ENCODE measurements at regions not wholly inside any gene's neighbourhood (a gene's known extent, or its start where the extent isn't known, plus 50 kb on each side); places are given as distances from the start of the nearest gene placed in this dataset.

DNA sequence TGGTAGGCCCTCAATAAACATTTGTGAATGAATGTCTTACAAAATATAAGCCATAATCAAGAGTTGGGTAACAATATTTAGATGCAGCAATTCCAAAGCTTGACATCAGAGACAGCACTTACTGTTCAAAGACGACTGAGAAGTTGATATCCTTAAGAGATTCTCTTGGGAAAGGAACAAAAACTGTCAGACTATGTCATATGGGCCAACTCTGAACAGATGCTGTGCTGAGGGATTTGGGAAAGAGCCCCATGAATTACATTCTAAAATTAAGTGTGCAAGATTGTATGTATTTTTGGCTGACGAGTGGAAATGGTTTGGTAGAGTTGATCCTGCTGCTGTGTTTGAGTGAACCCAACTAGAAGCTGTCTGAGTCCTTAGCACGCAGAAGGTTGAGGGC is 250.7 kb upstream of the LINC00305 start:
- FAIRE-seq, result no peak
- H3K27ac ChIP-seq (ENCODE audit: low read depth in 2 of 2, low read length in 2 of 2), result no peak overlapping the region
- H3K36me3 ChIP-seq (ENCODE audit: control insufficient read depth in 2 of 3, insufficient read depth in 3 of 3, low read length in 3 of 3), result no peaks in the 10 kb centered on the region
- TF ChIP-seq, protein P1, sequence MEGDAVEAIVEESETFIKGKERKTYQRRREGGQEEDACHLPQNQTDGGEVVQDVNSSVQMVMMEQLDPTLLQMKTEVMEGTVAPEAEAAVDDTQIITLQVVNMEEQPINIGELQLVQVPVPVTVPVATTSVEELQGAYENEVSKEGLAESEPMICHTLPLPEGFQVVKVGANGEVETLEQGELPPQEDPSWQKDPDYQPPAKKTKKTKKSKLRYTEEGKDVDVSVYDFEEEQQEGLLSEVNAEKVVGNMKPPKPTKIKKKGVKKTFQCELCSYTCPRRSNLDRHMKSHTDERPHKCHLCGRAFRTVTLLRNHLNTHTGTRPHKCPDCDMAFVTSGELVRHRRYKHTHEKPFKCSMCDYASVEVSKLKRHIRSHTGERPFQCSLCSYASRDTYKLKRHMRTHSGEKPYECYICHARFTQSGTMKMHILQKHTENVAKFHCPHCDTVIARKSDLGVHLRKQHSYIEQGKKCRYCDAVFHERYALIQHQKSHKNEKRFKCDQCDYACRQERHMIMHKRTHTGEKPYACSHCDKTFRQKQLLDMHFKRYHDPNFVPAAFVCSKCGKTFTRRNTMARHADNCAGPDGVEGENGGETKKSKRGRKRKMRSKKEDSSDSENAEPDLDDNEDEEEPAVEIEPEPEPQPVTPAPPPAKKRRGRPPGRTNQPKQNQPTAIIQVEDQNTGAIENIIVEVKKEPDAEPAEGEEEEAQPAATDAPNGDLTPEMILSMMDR (IDR thresholded peaks at IDR 0.05; ENCODE audit: borderline replicate concordance, extremely low read depth, insufficient read depth), result no peak
- H3K4me1 ChIP-seq (ENCODE audit: control insufficient read depth in 2 of 3, insufficient read depth in 2 of 3, low read depth in 1 of 3, low read length in 3 of 3), result no peaks in the 10 kb centered on the region
- no peaks in the 10 kb centered on the region for H3K27me3 ChIP-seq (ENCODE audit: control insufficient read depth, insufficient read depth, low read length)
- no peak for DNase-seq
- intact Hi-C loops (cut with DNase I), result no loop called here
- no peaks in the 10 kb centered on the region for H3K9me3 ChIP-seq (ENCODE audit: control insufficient read depth in 2 of 3, insufficient read depth in 1 of 3, low read length in 3 of 3)
- no peak overlapping the region for H3K9ac ChIP-seq (ENCODE audit: low read length in 3 of 3)
- no peak overlapping the region for H3K4me3 ChIP-seq (ENCODE audit: low read length in 3 of 3)

DNA sequence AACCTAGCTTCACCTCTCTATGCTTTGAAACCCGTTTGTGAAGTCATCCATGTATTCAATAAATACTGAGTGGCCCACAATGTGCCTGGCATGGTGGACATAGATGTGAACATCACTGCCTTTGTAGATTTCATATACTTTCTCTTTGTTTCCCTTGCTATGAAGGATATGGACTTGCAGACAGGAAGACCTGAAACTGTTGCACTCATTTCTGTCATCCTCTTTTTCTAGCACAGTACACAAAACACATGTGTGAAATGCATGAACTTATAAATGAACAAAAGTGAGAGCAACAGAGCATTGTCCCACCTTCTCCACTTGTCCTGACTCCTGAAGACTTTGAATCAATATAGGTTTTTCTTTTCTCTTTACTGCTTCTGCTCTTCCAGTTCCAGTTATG is 249.4 kb upstream of the LINC00305 start:
- DNase-seq (no peak), FAIRE-seq (no peak)
- Histone ChIP-seq H3K27me3 (ENCODE audit: control insufficient read depth, insufficient read depth, low read length) (no peaks in the 10 kb centered on the region), H3K9me3 (ENCODE audit: control insufficient read depth in 2 of 3, insufficient read depth in 1 of 3, low read length in 3 of 3) (no peaks in the 10 kb centered on the region), H3K9ac (ENCODE audit: low read length in 3 of 3) (no peak overlapping the region), H3K4me3 (ENCODE audit: low read length in 3 of 3) (no peak overlapping the region), H3K27ac (ENCODE audit: low read depth in 2 of 2, low read length in 2 of 2) (no peak overlapping the region), H3K36me3 (ENCODE audit: control insufficient read depth in 2 of 3, insufficient read depth in 3 of 3, low read length in 3 of 3) (no peaks in the 10 kb centered on the region), H3K4me1 (ENCODE audit: control insufficient read depth in 2 of 3, insufficient read depth in 2 of 3, low read depth in 1 of 3, low read length in 3 of 3) (no peaks in the 10 kb centered on the region)
- TF ChIP-seq, protein P1 (IDR thresholded peaks at IDR 0.05; ENCODE audit: borderline replicate concordance, extremely low read depth, insufficient read depth), result no peak
- intact Hi-C loops (cut with DNase I), result no loop called here

DNA sequence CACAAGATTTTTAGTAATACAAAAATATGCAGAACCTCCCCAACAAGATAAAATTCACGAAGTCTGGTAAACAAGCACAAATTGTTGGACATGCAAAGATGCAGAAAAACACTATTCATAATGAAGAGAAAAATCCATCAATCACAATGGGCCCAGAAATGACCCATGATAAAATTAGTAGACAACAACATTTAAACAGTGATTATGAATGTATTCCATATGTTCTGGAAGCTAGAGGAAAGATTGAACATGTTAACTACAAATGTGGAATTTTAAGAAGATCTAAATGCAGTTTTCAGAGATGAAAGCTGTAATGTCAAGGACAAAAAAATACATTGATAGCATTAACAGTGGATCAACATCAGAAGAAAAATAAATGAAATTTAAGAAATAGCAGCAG is 243.3 kb upstream of the LINC00305 start:
- Histone ChIP-seq H3K27me3 (ENCODE audit: control insufficient read depth, insufficient read depth, low read length) (no peaks in the 10 kb centered on the region), H3K9me3 (ENCODE audit: control insufficient read depth in 2 of 3, insufficient read depth in 1 of 3, low read length in 3 of 3) (no peaks in the 10 kb centered on the region), H3K4me3 (ENCODE audit: low read length in 3 of 3) (no peak overlapping the region), H3K36me3 (ENCODE audit: control insufficient read depth in 2 of 3, insufficient read depth in 3 of 3, low read length in 3 of 3) (no peaks in the 10 kb centered on the region), H3K27ac (ENCODE audit: low read depth in 2 of 2, low read length in 2 of 2) (no peak overlapping the region), H3K9ac (ENCODE audit: low read length in 3 of 3) (no peak overlapping the region), H3K4me1 (ENCODE audit: control insufficient read depth in 2 of 3, insufficient read depth in 2 of 3, low read depth in 1 of 3, low read length in 3 of 3) (no peaks in the 10 kb centered on the region)
- FAIRE-seq, result no peak
- intact Hi-C loops (cut with DNase I), result no loop called here
- TF ChIP-seq, protein P1 (IDR thresholded peaks at IDR 0.05; ENCODE audit: borderline replicate concordance, extremely low read depth, insufficient read depth), result no peak
- peak in 2 of 5 donors; percentile 13 to 22 for DNase-seq

DNA sequence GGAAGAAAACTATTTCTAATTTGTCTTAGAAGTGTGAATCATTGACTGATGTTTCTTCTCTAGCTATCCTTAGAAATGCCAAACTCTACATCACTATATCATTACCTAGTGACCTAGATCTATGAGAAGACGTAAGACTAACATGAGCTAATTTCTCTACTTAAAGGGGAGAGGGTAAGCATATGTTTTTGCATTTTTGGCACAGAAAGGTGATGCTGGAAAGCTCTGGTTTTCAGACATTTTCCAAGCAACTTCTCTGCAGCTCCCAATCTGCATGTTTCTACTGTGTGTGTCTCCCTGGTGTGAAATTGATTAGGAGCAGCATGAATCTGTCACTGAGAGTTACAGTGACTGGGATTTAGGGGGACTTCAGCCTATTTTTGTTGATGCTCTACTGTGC is 235.2 kb upstream of the LINC00305 start:
- FAIRE-seq, result no peak
- no peak overlapping the region for H3K4me3 ChIP-seq (ENCODE audit: low read length in 3 of 3)
- intact Hi-C loops (cut with DNase I), result no loop called here
- TF ChIP-seq, protein P1 (IDR thresholded peaks at IDR 0.05; ENCODE audit: borderline replicate concordance, extremely low read depth, insufficient read depth), result no peak
- no peak overlapping the region for H3K27ac ChIP-seq (ENCODE audit: low read depth in 2 of 2, low read length in 2 of 2)
- H3K9me3 ChIP-seq (ENCODE audit: control insufficient read depth in 2 of 3, insufficient read depth in 1 of 3, low read length in 3 of 3), result no peaks in the 10 kb centered on the region
- no peaks in the 10 kb centered on the region for H3K36me3 ChIP-seq (ENCODE audit: control insufficient read depth in 2 of 3, insufficient read depth in 3 of 3, low read length in 3 of 3)
- H3K9ac ChIP-seq (ENCODE audit: low read length in 3 of 3), result no peak overlapping the region
- H3K27me3 ChIP-seq (ENCODE audit: control insufficient read depth, insufficient read depth, low read length), result no peaks in the 10 kb centered on the region
- DNase-seq, result no peak
- no peaks in the 10 kb centered on the region for H3K4me1 ChIP-seq (ENCODE audit: control insufficient read depth in 2 of 3, insufficient read depth in 2 of 3, low read depth in 1 of 3, low read length in 3 of 3)

Data from kidney (tissue), 13 donors.